Dendritic cell treated with granulocyte-macrophage colony-stimulating factor and Interleukin-4, amounts not matched to agents 40 ng/mL and 50 ng/mL, for 4 days (primary cell): ENCODE measurements at regions not wholly inside any gene's neighbourhood (a gene's known extent, or its start where the extent isn't known, plus 50 kb on each side); places are given as distances from the start of the nearest gene placed in this dataset.

ENCODE experiments used
- H3K27ac Mint-ChIP-seq: one replicate; pipeline ENCODE4 v1.8.0; 2022; ENCODE audit warnings: mild to moderate bottlenecking, mixed read lengths
- H3K27me3 Mint-ChIP-seq: one replicate; pipeline ENCODE4 v1.8.0; 2022; ENCODE audit warnings: mild to moderate bottlenecking, mixed read lengths
- H3K36me3 Mint-ChIP-seq: one replicate; pipeline ENCODE4 v1.8.0; 2022; ENCODE audit warnings: low read depth, mixed read lengths
- H3K4me1 Mint-ChIP-seq: one replicate; pipeline ENCODE4 v1.8.0; 2022; ENCODE audit warnings: low read depth, mixed read lengths
- H3K4me3 Mint-ChIP-seq: one replicate; pipeline ENCODE4 v1.8.0; 2022; ENCODE audit warnings: mild to moderate bottlenecking, moderate library complexity, mixed read lengths
- H3K9me3 Mint-ChIP-seq: one replicate; pipeline ENCODE4 v1.8.0; 2022; ENCODE audit warnings: mixed read lengths
- intact Hi-C: fragments of 100-400 bp; cut with micrococcal nuclease; formaldehyde crosslinking; loops from one replicate; pipeline ENCODE4 v1.15.0; 2022

GRCh38 chr11:23730307-23730998 is 766.4 kb upstream of the LUZP2 start:
- H3K9me3 Mint-ChIP-seq: peaks cover 35% of the 10 kb centered on the region
- no peaks in the 10 kb centered on the region for H3K4me1 Mint-ChIP-seq
- no peak overlapping the region for H3K27ac Mint-ChIP-seq
- H3K36me3 Mint-ChIP-seq: no peaks in the 10 kb centered on the region
- intact Hi-C loops: no loop called here
- H3K4me3 Mint-ChIP-seq: no peak overlapping the region
- no peaks in the 10 kb centered on the region for H3K27me3 Mint-ChIP-seq

GRCh38 chr11:23732026-23732425 is 764.8 kb upstream of the LUZP2 start:
- Mint-ChIP-seq H3K4me3 (no peak overlapping the region), H3K9me3 (peaks cover 36% of the 10 kb centered on the region), H3K4me1 (no peaks in the 10 kb centered on the region), H3K27ac (no peak overlapping the region), H3K36me3 (no peaks in the 10 kb centered on the region), H3K27me3 (no peaks in the 10 kb centered on the region)
- intact Hi-C loops: no loop called here

- no peak overlapping the region for H3K27ac Mint-ChIP-seq
- no peaks in the 10 kb centered on the region for H3K36me3 Mint-ChIP-seq
- no peak overlapping the region for H3K4me3 Mint-ChIP-seq
- intact Hi-C loops: no loop called here
- no peaks in the 10 kb centered on the region for H3K4me1 Mint-ChIP-seq
- H3K27me3 Mint-ChIP-seq: no peaks in the 10 kb centered on the region
- no peaks in the 10 kb centered on the region for H3K9me3 Mint-ChIP-seq
Measured at GRCh38 chr11:23746896-23747295, 750.0 kb upstream of the LUZP2 start.

- H3K9me3 Mint-ChIP-seq: peaks cover under 1% of the 10 kb centered on the region
- no peak overlapping the region for H3K27ac Mint-ChIP-seq
- no peaks in the 10 kb centered on the region for H3K4me1 Mint-ChIP-seq
- intact Hi-C loops: no loop called here
- H3K4me3 Mint-ChIP-seq: no peak overlapping the region
- no peaks in the 10 kb centered on the region for H3K27me3 Mint-ChIP-seq
- no peaks in the 10 kb centered on the region for H3K36me3 Mint-ChIP-seq
Measured at GRCh38 chr11:23749762-23750430, 747.0 kb upstream of the LUZP2 start.

- Mint-ChIP-seq H3K4me3 (no peak overlapping the region), H3K27ac (no peak overlapping the region), H3K4me1 (no peaks in the 10 kb centered on the region), H3K36me3 (no peaks in the 10 kb centered on the region), H3K27me3 (no peaks in the 10 kb centered on the region), H3K9me3 (peaks cover 15% of the 10 kb centered on the region)
- intact Hi-C loops: no loop called here
Measured at GRCh38 chr11:23751280-23751679, 745.6 kb upstream of the LUZP2 start.

- H3K9me3 Mint-ChIP-seq: peaks cover 19% of the 10 kb centered on the region
- intact Hi-C loops: no loop called here
- H3K27ac Mint-ChIP-seq: no peak overlapping the region
- no peaks in the 10 kb centered on the region for H3K36me3 Mint-ChIP-seq
- H3K4me3 Mint-ChIP-seq: no peak overlapping the region
- H3K27me3 Mint-ChIP-seq: no peaks in the 10 kb centered on the region
- no peaks in the 10 kb centered on the region for H3K4me1 Mint-ChIP-seq
Measured at GRCh38 chr11:23755076-23755475, 741.8 kb upstream of the LUZP2 start.

GRCh38 chr11:23755769-23756168 is 741.1 kb upstream of the LUZP2 start:
- Mint-ChIP-seq H3K36me3 (no peaks in the 10 kb centered on the region), H3K4me1 (no peaks in the 10 kb centered on the region), H3K27ac (no peak overlapping the region), H3K27me3 (no peaks in the 10 kb centered on the region), H3K4me3 (no peak overlapping the region), H3K9me3 (peaks cover 19% of the 10 kb centered on the region)
- intact Hi-C loops: no loop called here

GRCh38 chr11:23759489-23759888 is 737.4 kb upstream of the LUZP2 start:
- H3K4me3 Mint-ChIP-seq: no peak overlapping the region
- intact Hi-C loops: no loop called here
- no peaks in the 10 kb centered on the region for H3K4me1 Mint-ChIP-seq
- peaks cover 36% of the 10 kb centered on the region for H3K9me3 Mint-ChIP-seq
- no peaks in the 10 kb centered on the region for H3K27me3 Mint-ChIP-seq
- H3K27ac Mint-ChIP-seq: no peak overlapping the region
- no peaks in the 10 kb centered on the region for H3K36me3 Mint-ChIP-seq

- Mint-ChIP-seq H3K9me3 (peaks cover 36% of the 10 kb centered on the region), H3K27ac (no peak overlapping the region), H3K36me3 (no peaks in the 10 kb centered on the region), H3K4me1 (no peaks in the 10 kb centered on the region), H3K4me3 (no peak overlapping the region), H3K27me3 (no peaks in the 10 kb centered on the region)
- intact Hi-C loops: no loop called here
Measured at GRCh38 chr11:23764286-23764685, 732.6 kb upstream of the LUZP2 start.

GRCh38 chr11:23765682-23766252 is 731.1 kb upstream of the LUZP2 start:
- no peaks in the 10 kb centered on the region for H3K27me3 Mint-ChIP-seq
- no peak overlapping the region for H3K27ac Mint-ChIP-seq
- no peaks in the 10 kb centered on the region for H3K36me3 Mint-ChIP-seq
- intact Hi-C loops: no loop called here
- no peaks in the 10 kb centered on the region for H3K4me1 Mint-ChIP-seq
- peaks cover 43% of the 10 kb centered on the region for H3K9me3 Mint-ChIP-seq
- H3K4me3 Mint-ChIP-seq: no peak overlapping the region

GRCh38 chr11:23767576-23767975 is 729.3 kb upstream of the LUZP2 start:
- Mint-ChIP-seq H3K4me3 (no peak overlapping the region), H3K27me3 (no peaks in the 10 kb centered on the region), H3K4me1 (no peaks in the 10 kb centered on the region), H3K27ac (no peak overlapping the region), H3K36me3 (no peaks in the 10 kb centered on the region), H3K9me3 (peaks cover 52% of the 10 kb centered on the region)
- intact Hi-C loops: no loop called here

- H3K4me3 Mint-ChIP-seq: no peak overlapping the region
- intact Hi-C loops: no loop called here
- H3K4me1 Mint-ChIP-seq: no peaks in the 10 kb centered on the region
- no peaks in the 10 kb centered on the region for H3K27me3 Mint-ChIP-seq
- peaks cover 38% of the 10 kb centered on the region for H3K9me3 Mint-ChIP-seq
- H3K27ac Mint-ChIP-seq: no peak overlapping the region
- H3K36me3 Mint-ChIP-seq: no peaks in the 10 kb centered on the region
Measured at GRCh38 chr11:23769214-23769613, 727.6 kb upstream of the LUZP2 start.

- Mint-ChIP-seq H3K27ac (no peak overlapping the region), H3K9me3 (peaks cover 18% of the 10 kb centered on the region), H3K4me3 (no peak overlapping the region), H3K27me3 (no peaks in the 10 kb centered on the region), H3K36me3 (no peaks in the 10 kb centered on the region), H3K4me1 (no peaks in the 10 kb centered on the region)
- intact Hi-C loops: no loop called here
Measured at GRCh38 chr11:23772081-23772480, 724.8 kb upstream of the LUZP2 start.

- intact Hi-C loops: no loop called here
- Mint-ChIP-seq H3K36me3 (no peaks in the 10 kb centered on the region), H3K4me1 (no peaks in the 10 kb centered on the region), H3K27me3 (no peaks in the 10 kb centered on the region), H3K27ac (no peak overlapping the region), H3K4me3 (no peak overlapping the region), H3K9me3 (no peaks in the 10 kb centered on the region)
Measured at GRCh38 chr11:23778971-23779370, 717.9 kb upstream of the LUZP2 start.
